Gastrocnemius medialis (tissue), 4 donors: ENCODE measurements at regions not wholly inside any gene's neighbourhood (a gene's known extent, or its start where the extent isn't known, plus 50 kb on each side); places are given as distances from the start of the nearest gene placed in this dataset.

Source experiments
- ATAC-seq, 2 donors: fragments of 150-250 bp; one replicate each; pipeline ENCODE4 v1.9.1; 2016
- DNase-seq, 2 donors: peaks; one replicate each; pipeline ENCODE4 v3.0.0-alpha.2; 2019
- H3K27ac ChIP-seq, 4 donors: fragments of 200-600 bp; sonication (generic); 1 replicate in 1 of 4; 2 replicates in 3 of 4; pipeline ENCODE4 v1.5.1; 2016 to 2018; ENCODE audit warnings: mild to moderate bottlenecking in 2 of 4, moderate library complexity in 1 of 4
- H3K27me3 ChIP-seq, 3 donors: fragments of 200-600 bp; sonication (generic) in 2 of 3; 1 replicate in 1 of 3; 2 replicates in 2 of 3; pipeline versions ENCODE4 v1.5.1 to v1.6.0; 2016 to 2019; ENCODE audit warnings: mild to moderate bottlenecking in 1 of 3, moderate library complexity in 1 of 3
- H3K36me3 ChIP-seq, 2 donors: fragments of 200-600 bp; sonication (generic) in 1 of 2; one replicate each; pipeline ENCODE4 v1.5.1; 2017 to 2018
- H3K4me1 ChIP-seq, 2 donors: fragments of 200-600 bp; sonication (generic) in 1 of 2; one replicate each; pipeline ENCODE4 v1.5.1; 2016 to 2017; ENCODE audit warnings: mild to moderate bottlenecking in 2 of 2
- H3K4me3 ChIP-seq, 4 donors: fragments of 200-600 bp; sonication (generic) in 3 of 4; 1 replicate in 1 of 4; 2 replicates in 3 of 4; pipeline ENCODE4 v1.5.1; 2016 to 2019; ENCODE audit warnings: mild to moderate bottlenecking in 2 of 4
- H3K9me3 ChIP-seq, 3 donors: fragments of 200-600 bp; sonication (generic) in 2 of 3; 1 replicate in 1 of 3; 2 replicates in 2 of 3; pipeline ENCODE4 v1.5.1; 2016 to 2019
- CTCF ChIP-seq, 5 experiments: fragments of 450-650 bp in 3 of 5; fragments of 200-600 bp in 2 of 5; sonication (generic) in 2 of 5; IDR thresholded peaks in 4 of 5; conservative IDR thresholded peaks in 1 of 5; 1 replicate in 4 of 5; 2 replicates in 1 of 5; pipeline ENCODE4 v1.5.1; 2016 to 2019; ENCODE audit warnings: antibody characterized with exemption in 5 of 5, mild to moderate bottlenecking in 3 of 5, moderate library complexity in 3 of 5
- POLR2A ChIP-seq, 2 donors: fragments of 450-650 bp; IDR thresholded peaks; one replicate each; pipeline ENCODE4 v1.6.1; 2017; ENCODE audit warnings: antibody characterized with exemption in 2 of 2, mild to moderate bottlenecking in 2 of 2, moderate library complexity in 2 of 2
- in situ Hi-C, 4 donors: fragments of 200-750 bp; cut with MboI; loops; one replicate each; pipeline versions ENCODE4 v1.15.0 to v1.8.0; 2017; ENCODE audit warnings: low sequenced_read_pairs in 4 of 4
- intact Hi-C: fragments of 100-400 bp; cut with DNase I; formaldehyde crosslinking; loops from one replicate; pipeline ENCODE4 v1.15.1; 2023; ENCODE audit warnings: low total_unique reads

DNA sequence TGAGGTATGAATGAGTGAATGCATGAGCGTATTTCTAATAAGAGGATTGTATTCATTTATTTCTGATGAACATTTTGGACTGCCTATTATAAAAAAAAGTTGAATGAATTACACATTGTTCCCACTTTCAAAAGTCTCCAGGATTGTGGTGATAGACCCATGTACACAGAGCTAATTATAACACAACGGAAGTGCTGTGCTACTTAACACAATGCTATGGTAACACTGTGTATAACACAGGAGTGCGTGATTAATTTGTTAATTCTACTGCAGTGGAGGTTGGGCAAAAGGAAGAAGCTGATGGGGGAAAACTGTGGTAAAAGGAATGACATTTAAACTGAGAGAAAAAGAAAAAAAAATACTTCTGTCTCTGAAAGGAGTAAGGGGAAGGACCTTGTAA lies 147.8 kb upstream of the MEF2C start:
- Histone ChIP-seq H3K4me3 (no peak overlapping the region), H3K27me3 (no peaks in the 10 kb centered on the region), H3K9me3 (no peaks in the 10 kb centered on the region), H3K4me1 (no peaks in the 10 kb centered on the region), H3K36me3 (no peaks in the 10 kb centered on the region), H3K27ac (no peak overlapping the region)
- ATAC-seq (no peak), DNase-seq (no peak)
- intact Hi-C loops, result no loop called here
- in situ Hi-C loops, result no loop called here
- TF ChIP-seq CTCF (IDR thresholded peaks at IDR 0.05 in 4 of 5, conservative IDR thresholded peaks at IDR 0.05 in 1 of 5) (no peak), POLR2A (IDR thresholded peaks at IDR 0.05) (no peak)

DNA sequence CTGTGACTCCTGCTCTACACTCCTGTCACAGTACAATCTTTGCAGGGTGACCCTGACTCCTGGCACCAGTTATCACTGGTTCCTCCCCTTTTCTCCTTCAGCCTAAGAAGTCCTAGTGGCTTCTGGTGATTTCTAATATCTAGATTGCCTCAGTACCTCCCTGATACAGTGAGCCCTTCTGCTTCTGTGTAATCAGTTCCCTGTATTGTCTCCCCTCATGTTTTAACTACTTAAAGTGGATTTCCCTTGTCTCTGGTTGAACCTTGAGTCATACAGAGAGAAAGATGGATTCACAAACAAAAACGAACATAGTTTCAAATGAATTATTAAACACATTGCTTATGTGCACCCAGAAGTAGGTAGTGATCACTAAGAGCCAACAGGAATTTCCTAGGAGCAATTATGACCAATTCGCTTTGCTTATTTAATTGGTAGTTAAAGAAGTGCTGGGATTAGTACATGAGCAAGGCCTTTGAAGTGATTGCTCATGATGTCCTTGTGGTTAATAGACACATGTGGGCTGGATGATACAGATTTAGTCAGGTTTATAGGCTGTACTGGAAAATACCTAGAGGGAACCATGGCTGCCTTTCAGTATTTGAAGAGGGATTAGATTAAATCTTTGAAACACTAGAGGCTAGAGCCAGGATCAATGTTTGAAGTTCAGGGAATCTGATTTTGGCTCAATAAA lies 145.8 kb upstream of the MEF2C start:
- Histone ChIP-seq H3K27me3 (no peaks in the 10 kb centered on the region), H3K27ac (no peak overlapping the region), H3K9me3 (no peaks in the 10 kb centered on the region), H3K4me3 (no peak overlapping the region), H3K4me1 (no peaks in the 10 kb centered on the region), H3K36me3 (no peaks in the 10 kb centered on the region)
- in situ Hi-C loops (no loop called here), intact Hi-C loops (no loop called here)
- DNase-seq (no peak), ATAC-seq (no peak)
- TF ChIP-seq CTCF (IDR thresholded peaks at IDR 0.05 in 4 of 5, conservative IDR thresholded peaks at IDR 0.05 in 1 of 5) (no peak), POLR2A (IDR thresholded peaks at IDR 0.05) (no peak)

GRCh38 chr5:89024045-89024444 lies 141.1 kb upstream of the MEF2C start:
- in situ Hi-C loops, result no loop called here
- Histone ChIP-seq H3K27me3 (no peaks in the 10 kb centered on the region), H3K9me3 (no peaks in the 10 kb centered on the region), H3K27ac (no peak overlapping the region), H3K36me3 (no peaks in the 10 kb centered on the region), H3K4me1 (no peaks in the 10 kb centered on the region), H3K4me3 (no peak overlapping the region)
- no peak for ATAC-seq
- TF ChIP-seq CTCF (IDR thresholded peaks at IDR 0.05 in 4 of 5, conservative IDR thresholded peaks at IDR 0.05 in 1 of 5) (no peak), POLR2A (IDR thresholded peaks at IDR 0.05) (no peak)
- intact Hi-C loops, result no loop called here
- no peak for DNase-seq

- Histone ChIP-seq H3K27ac (no peak overlapping the region), H3K9me3 (no peaks in the 10 kb centered on the region), H3K36me3 (no peaks in the 10 kb centered on the region), H3K4me1 (peaks cover 5 to 7% of the 10 kb centered on the region in 2 donors), H3K27me3 (no peaks in the 10 kb centered on the region), H3K4me3 (no peak overlapping the region)
- intact Hi-C loops (no loop called here), in situ Hi-C loops (no loop called here)
- ATAC-seq, result no peak
- TF ChIP-seq POLR2A (IDR thresholded peaks at IDR 0.05) (no peak), CTCF (IDR thresholded peaks at IDR 0.05 in 4 of 5, conservative IDR thresholded peaks at IDR 0.05 in 1 of 5) (no peak)
- DNase-seq, result no peak
Observed at GRCh38 chr5:89020926-89021610, 138.1 kb upstream of the MEF2C start.
